ENCODE measurements at regions not wholly inside any gene's neighbourhood (a gene's known extent, or its start where the extent isn't known, plus 50 kb on each side); places are given as distances from the start of the nearest gene placed in this dataset.
"Not testable (repeated sequence)": the region's sequence is repeated elsewhere in the genome, so short reads cannot be mapped to it uniquely, and the experiment has no call there.

GRCh38 chr3:159047361-159047760 lies 245.5 kb downstream of the MFSD1 start:
- no peak for DNase-seq (ENCODE audit: low spot score)

GRCh38 chr3:159052494-159052893 lies 250.6 kb downstream of the MFSD1 start:
- DNase-seq (ENCODE audit: low spot score), result not testable (repeated sequence)

GRCh38 chr3:159057621-159058020 lies 255.8 kb downstream of the MFSD1 start:
- DNase-seq (ENCODE audit: low spot score), result no peak

GRCh38 chr3:159058859-159059258 lies 257.0 kb downstream of the MFSD1 start:
- DNase-seq (ENCODE audit: low spot score), result no peak

- DNase-seq (ENCODE audit: low spot score), result no peak
Measured at GRCh38 chr3:159059395-159059794, 257.5 kb downstream of the MFSD1 start.

GRCh38 chr3:159062734-159063410 lies 261.0 kb downstream of the MFSD1 start:
- no peak for DNase-seq (ENCODE audit: low spot score)

- DNase-seq (ENCODE audit: low spot score), result no peak
Measured at GRCh38 chr3:159069091-159069490, 267.2 kb downstream of the MFSD1 start, which contains the start of gene IQCJ. IQCJ (plus strand) TSS chr3:159069319.

- no peak for DNase-seq (ENCODE audit: low spot score)
Measured at GRCh38 chr3:159069866-159070425, 268.1 kb downstream of the MFSD1 start.

- DNase-seq (ENCODE audit: low spot score), result no peak
Measured at GRCh38 chr3:159074756-159075701, 273.2 kb downstream of the MFSD1 start.

GRCh38 chr3:159077860-159078259 lies 276.0 kb downstream of the MFSD1 start:
- DNase-seq (ENCODE audit: low spot score), result no peak

GRCh38 chr3:159080256-159080655 lies 278.4 kb downstream of the MFSD1 start:
- DNase-seq (ENCODE audit: low spot score), result no peak

GRCh38 chr3:159080821-159081220 lies 279.0 kb downstream of the MFSD1 start:
- no peak for DNase-seq (ENCODE audit: low spot score)

- no peak for DNase-seq (ENCODE audit: low spot score)
Measured at GRCh38 chr3:159082519-159082918, 280.7 kb downstream of the MFSD1 start.

GRCh38 chr3:159091936-159092335 lies 290.1 kb downstream of the MFSD1 start:
- DNase-seq (ENCODE audit: low spot score), result no peak

- no peak for DNase-seq (ENCODE audit: low spot score)
Measured at GRCh38 chr3:159102001-159102400, 300.1 kb downstream of the MFSD1 start.

- no peak for DNase-seq (ENCODE audit: low spot score)
Measured at GRCh38 chr3:159112724-159113123, 310.9 kb downstream of the MFSD1 start.

- DNase-seq (ENCODE audit: low spot score), result no peak
Measured at GRCh38 chr3:159113221-159113875, 311.5 kb downstream of the MFSD1 start.

- DNase-seq (ENCODE audit: low spot score), result no peak
Measured at GRCh38 chr3:159114582-159114981, 312.7 kb downstream of the MFSD1 start.

GRCh38 chr3:159123877-159124276 lies 322.0 kb downstream of the MFSD1 start:
- no peak for DNase-seq (ENCODE audit: low spot score)

GRCh38 chr3:159126261-159127020 lies 324.6 kb downstream of the MFSD1 start:
- no peak for DNase-seq (ENCODE audit: low spot score)

GRCh38 chr3:159127021-159127392 lies 325.2 kb downstream of the MFSD1 start:
- no peak for DNase-seq (ENCODE audit: low spot score)

GRCh38 chr3:159128628-159129027 lies 326.8 kb downstream of the MFSD1 start:
- DNase-seq (ENCODE audit: low spot score), result no peak
